ENCODE measurements at regions not wholly inside any gene's neighbourhood (a gene's known extent, or its start where the extent isn't known, plus 50 kb on each side); places are given as distances from the start of the nearest gene placed in this dataset.

- TF ChIP-seq CTCF (optimal IDR thresholded peaks at IDR 0.05 in 1 of 3, IDR thresholded peaks at IDR 0.05 in 1 of 3, conservative IDR thresholded peaks at IDR 0.05 in 1 of 3; ENCODE audit: extremely low read depth in 1 of 3, insufficient read depth in 2 of 3, low read length in 3 of 3) (peak in 2 of 3 experiments; percentile 1 to 14), EZH2 (IDR thresholded peaks at IDR 0.05; ENCODE audit: low read length) (no peak)
Observed at GRCh38 chr19:31461814-31462539, 112.7 kb upstream of the TSHZ3 start.

Data from keratinocyte (primary cell).